ENCODE measurements at regions not wholly inside any gene's neighbourhood (a gene's known extent, or its start where the extent isn't known, plus 50 kb on each side); places are given as distances from the start of the nearest gene placed in this dataset.

- H3K4me3 Mint-ChIP-seq, result no peak overlapping the region
- no peak for TF ChIP-seq JUNB (IDR thresholded peaks at IDR 0.05; ENCODE audit: unreplicated experiment)
- no peak for TF ChIP-seq NANOG (IDR thresholded peaks at IDR 0.05; ENCODE audit: borderline replicate concordance)
- TF ChIP-seq CTCF (conservative IDR thresholded peaks at IDR 0.05; ENCODE audit: low read depth in 2 of 2), result no peak
- ATAC-seq, result no peak
These were observed 776.7 kb downstream of the TBC1D32 start for GRCh38 chr6:120557554-120557953.

GRCh38 chr6:120556491-120556890 lies 777.8 kb downstream of the TBC1D32 start:
- Histone ChIP-seq H2AFZ (no peak overlapping the region), H3K27me3 (ENCODE audit: insufficient read depth) (no peaks in the 10 kb centered on the region), H3K4me3 (no peak overlapping the region), H3K9me2 (ENCODE audit: insufficient read depth) (no peaks in the 10 kb centered on the region), H3K4me1 (ENCODE audit: insufficient read depth) (peaks cover 7% of the 10 kb centered on the region), H3F3A (replicated peaks; ENCODE audit: low read depth) (no peaks in the 10 kb centered on the region), H3K27ac (ENCODE audit: low read depth) (no peak overlapping the region), H3K36me3 (ENCODE audit: insufficient read depth) (no peaks in the 10 kb centered on the region), H4K20me1 (replicated peaks; ENCODE audit: insufficient read depth) (no peaks in the 10 kb centered on the region), H3K4me2 (no peak overlapping the region), H3K79me2 (replicated peaks; ENCODE audit: insufficient read depth) (no peaks in the 10 kb centered on the region)
- Mint-ChIP-seq H3K27me3 (ENCODE audit: insufficient read depth, low read depth, poor library complexity) (peaks cover 2% of the 10 kb centered on the region), H3K4me3 (no peak overlapping the region), H3K27ac (no peak overlapping the region), H3K36me3 (ENCODE audit: low read depth) (no peaks in the 10 kb centered on the region), H3K9me3 (no peaks in the 10 kb centered on the region), H3K4me1 (peaks cover 12% of the 10 kb centered on the region; the same call in 2 of the 3 replicates)
- TF ChIP-seq CREB1 (CRISPR knock-in tag; IDR thresholded peaks at IDR 0.05; ENCODE audit: low read depth), result no peak
- TF ChIP-seq STAT1 (IDR thresholded peaks at IDR 0.05; ENCODE audit: unreplicated experiment), result no peak
- TF ChIP-seq ZNF331 (CRISPR knock-in tag; IDR thresholded peaks at IDR 0.05; ENCODE audit: low read depth), result no peak
- ATAC-seq (no peak), DNase-seq (ENCODE audit: low spot score) (no peak)

More at GRCh38 chr6:120557554-120557953, 776.7 kb downstream of the TBC1D32 start:
- Mint-ChIP-seq H3K9me3 (no peaks in the 10 kb centered on the region), H3K4me1 (peaks cover 12% of the 10 kb centered on the region; the same call in 2 of the 3 replicates), H3K27me3 (ENCODE audit: insufficient read depth, low read depth, poor library complexity) (peaks cover 2% of the 10 kb centered on the region), H3K27ac (no peak overlapping the region), H3K36me3 (ENCODE audit: low read depth) (no peaks in the 10 kb centered on the region)
- no peaks in the 10 kb centered on the region for H3K27me3 ChIP-seq (ENCODE audit: insufficient read depth)
- no peaks in the 10 kb centered on the region for H3K9me2 ChIP-seq (ENCODE audit: insufficient read depth)
- no peak for DNase-seq (ENCODE audit: low spot score)
- H3K4me3 ChIP-seq, result no peak overlapping the region
- no peaks in the 10 kb centered on the region for H3K36me3 ChIP-seq (ENCODE audit: insufficient read depth)
- H3K4me2 ChIP-seq, result no peak overlapping the region
- peaks cover 7% of the 10 kb centered on the region for H3K4me1 ChIP-seq (ENCODE audit: insufficient read depth)
- no peak overlapping the region for H3K27ac ChIP-seq (ENCODE audit: low read depth)
- H3K79me2 ChIP-seq (replicated peaks; ENCODE audit: insufficient read depth), result no peaks in the 10 kb centered on the region
- no peaks in the 10 kb centered on the region for H3F3A ChIP-seq (replicated peaks; ENCODE audit: low read depth)
- H4K20me1 ChIP-seq (replicated peaks; ENCODE audit: insufficient read depth), result no peaks in the 10 kb centered on the region
- no peak overlapping the region for H2AFZ ChIP-seq

- Mint-ChIP-seq H3K4me1 (no peaks in the 10 kb centered on the region), H3K36me3 (ENCODE audit: low read depth) (no peaks in the 10 kb centered on the region), H3K4me3 (no peak overlapping the region), H3K9me3 (no peaks in the 10 kb centered on the region), H3K27me3 (ENCODE audit: insufficient read depth, low read depth, poor library complexity) (no peaks in the 10 kb centered on the region), H3K27ac (no peak overlapping the region)
- Histone ChIP-seq H3F3A (replicated peaks; ENCODE audit: low read depth) (no peaks in the 10 kb centered on the region), H3K4me3 (no peak overlapping the region), H4K20me1 (replicated peaks; ENCODE audit: insufficient read depth) (no peaks in the 10 kb centered on the region), H3K27me3 (ENCODE audit: insufficient read depth) (no peaks in the 10 kb centered on the region), H3K9me2 (ENCODE audit: insufficient read depth) (no peaks in the 10 kb centered on the region), H2AFZ (no peak overlapping the region), H3K36me3 (ENCODE audit: insufficient read depth) (no peaks in the 10 kb centered on the region), H3K4me2 (no peak overlapping the region), H3K27ac (ENCODE audit: low read depth) (no peak overlapping the region), H3K4me1 (ENCODE audit: insufficient read depth) (no peaks in the 10 kb centered on the region), H3K79me2 (replicated peaks; ENCODE audit: insufficient read depth) (no peaks in the 10 kb centered on the region)
- DNase-seq (ENCODE audit: low spot score) (no peak), ATAC-seq (no peak)
- TF ChIP-seq STAT1 (IDR thresholded peaks at IDR 0.05; ENCODE audit: unreplicated experiment), result no peak
- TF ChIP-seq CREB1 (CRISPR knock-in tag; IDR thresholded peaks at IDR 0.05; ENCODE audit: low read depth), result no peak
- no peak for TF ChIP-seq JUNB (IDR thresholded peaks at IDR 0.05; ENCODE audit: unreplicated experiment)
- no peak for TF ChIP-seq ZNF331 (CRISPR knock-in tag; IDR thresholded peaks at IDR 0.05; ENCODE audit: low read depth)
- no peak for TF ChIP-seq ETS1 (IDR thresholded peaks at IDR 0.05)
- TF ChIP-seq ZNF462 (CRISPR knock-in tag; IDR thresholded peaks at IDR 0.05), result no peak
These were observed 780.9 kb downstream of the TBC1D32 start for GRCh38 chr6:120553353-120553752.
